ENCODE measurements at regions not wholly inside any gene's neighbourhood (a gene's known extent, or its start where the extent isn't known, plus 50 kb on each side); places are given as distances from the start of the nearest gene placed in this dataset.

- no peaks in the 10 kb centered on the region for H3K36me3 ChIP-seq
- H3K27me3 ChIP-seq, result no peaks in the 10 kb centered on the region
- 60% methylated on average over 9 of the region's 9 CpGs for WGBS
- peaks cover 8% of the 10 kb centered on the region for H3K4me1 ChIP-seq
- TF ChIP-seq POLR2A (IDR thresholded peaks at IDR 0.05), result no peak
- no peak for TF ChIP-seq CTCF (IDR thresholded peaks at IDR 0.05)
- TF ChIP-seq POLR2AphosphoS5 (IDR thresholded peaks at IDR 0.05), result no peak
- no peak for TF ChIP-seq EP300 (IDR thresholded peaks at IDR 0.05)
- H3K27ac ChIP-seq, result no peak overlapping the region
- no peak for DNase-seq (ENCODE audit: low spot score in 2 of 2)
- no peak overlapping the region for H3K4me3 ChIP-seq
- H3K9me3 ChIP-seq, result peaks cover 1% of the 10 kb centered on the region
Observed at GRCh38 chr12:25041006-25041741, 92.3 kb upstream of the BCAT1 start.

- H3K27ac ChIP-seq, result no peak overlapping the region
- WGBS, result 48% methylated on average over 4 of the region's 4 CpGs
Observed at GRCh38 chr12:25040593-25040992, 91.7 kb upstream of the BCAT1 start.

GRCh38 chr12:25034676-25035075 lies 85.8 kb upstream of the BCAT1 start:
- no peaks in the 10 kb centered on the region for H3K36me3 ChIP-seq
- TF ChIP-seq POLR2A (IDR thresholded peaks at IDR 0.05) (no peak), POLR2AphosphoS5 (IDR thresholded peaks at IDR 0.05) (no peak), CTCF (IDR thresholded peaks at IDR 0.05) (no peak), EP300 (IDR thresholded peaks at IDR 0.05) (no peak)
- H3K27ac ChIP-seq, result no peak overlapping the region
- WGBS, result 39% methylated on average over 4 of the region's 4 CpGs
- H3K4me3 ChIP-seq, result no peak overlapping the region
- DNase-seq (ENCODE audit: low spot score in 2 of 2), result no peak
- no peaks in the 10 kb centered on the region for H3K27me3 ChIP-seq
- H3K9me3 ChIP-seq, result no peaks in the 10 kb centered on the region
- H3K4me1 ChIP-seq, result no peaks in the 10 kb centered on the region

More at GRCh38 chr12:25040593-25040992, 91.7 kb upstream of the BCAT1 start:
- TF ChIP-seq POLR2A (IDR thresholded peaks at IDR 0.05) (no peak), CTCF (IDR thresholded peaks at IDR 0.05) (no peak), POLR2AphosphoS5 (IDR thresholded peaks at IDR 0.05) (no peak), EP300 (IDR thresholded peaks at IDR 0.05) (no peak)
- DNase-seq (ENCODE audit: low spot score in 2 of 2), result no peak
- no peaks in the 10 kb centered on the region for H3K9me3 ChIP-seq
- H3K27me3 ChIP-seq, result no peaks in the 10 kb centered on the region
- H3K4me3 ChIP-seq, result no peak overlapping the region
- no peaks in the 10 kb centered on the region for H3K36me3 ChIP-seq
- peaks cover 8% of the 10 kb centered on the region for H3K4me1 ChIP-seq

GRCh38 chr12:25025951-25026490 lies 77.1 kb upstream of the BCAT1 start:
- Histone ChIP-seq H3K27ac (no peak overlapping the region), H3K36me3 (no peaks in the 10 kb centered on the region), H3K4me1 (no peaks in the 10 kb centered on the region), H3K9me3 (no peaks in the 10 kb centered on the region), H3K27me3 (no peaks in the 10 kb centered on the region), H3K4me3 (no peak overlapping the region)
- WGBS, result 93% methylated on average over 1 of the region's 1 CpG
- TF ChIP-seq EP300 (IDR thresholded peaks at IDR 0.05) (no peak), POLR2A (IDR thresholded peaks at IDR 0.05) (no peak), POLR2AphosphoS5 (IDR thresholded peaks at IDR 0.05) (no peak), CTCF (IDR thresholded peaks at IDR 0.05) (no peak)
- no peak for DNase-seq (ENCODE audit: low spot score in 2 of 2)

- WGBS, result 73% methylated on average over 4 of the region's 4 CpGs
- no peaks in the 10 kb centered on the region for H3K27me3 ChIP-seq
- no peaks in the 10 kb centered on the region for H3K4me1 ChIP-seq
- no peaks in the 10 kb centered on the region for H3K36me3 ChIP-seq
- no peak for DNase-seq (ENCODE audit: low spot score in 2 of 2)
- no peak overlapping the region for H3K27ac ChIP-seq
- H3K9me3 ChIP-seq, result no peaks in the 10 kb centered on the region
- H3K4me3 ChIP-seq, result no peak overlapping the region
- no peak for TF ChIP-seq EP300 (IDR thresholded peaks at IDR 0.05)
- TF ChIP-seq POLR2AphosphoS5 (IDR thresholded peaks at IDR 0.05), result no peak
- no peak for TF ChIP-seq POLR2A (IDR thresholded peaks at IDR 0.05)
- TF ChIP-seq CTCF (IDR thresholded peaks at IDR 0.05), result no peak
Observed at GRCh38 chr12:25025260-25025659, 76.4 kb upstream of the BCAT1 start.
